NCI-H748 (cell line): ENCODE measurements at regions not wholly inside any gene's neighbourhood (a gene's known extent, or its start where the extent isn't known, plus 50 kb on each side); places are given as distances from the start of the nearest gene placed in this dataset.

ENCODE experiments used
- DNase-seq: peaks from one replicate; lab custom pipeline; 2025; ENCODE audit not compliant: unreplicated experiment; lab: John Stamatoyannopoulos, UW

- no peak for DNase-seq
These were observed 305.9 kb downstream of the NUAK1 start for GRCh38 chr12:105832806-105833205.

GRCh38 chr12:105834496-105834895, 304.3 kb downstream of the NUAK1 start:
- DNase-seq: no peak

- DNase-seq: no peak
These were observed 303.0 kb downstream of the NUAK1 start for GRCh38 chr12:105835580-105836241.

- no peak for DNase-seq
These were observed 302.5 kb downstream of the NUAK1 start for GRCh38 chr12:105836242-105836622.

- no peak for DNase-seq
These were observed 299.1 kb downstream of the NUAK1 start for GRCh38 chr12:105839629-105840127.

- DNase-seq: no peak
These were observed 298.4 kb downstream of the NUAK1 start for GRCh38 chr12:105840384-105840783.

GRCh38 chr12:105841840-105842239, 296.9 kb downstream of the NUAK1 start:
- DNase-seq: no peak

GRCh38 chr12:105843561-105843960, 295.2 kb downstream of the NUAK1 start:
- DNase-seq: no peak

- DNase-seq: no peak
These were observed 294.6 kb downstream of the NUAK1 start for GRCh38 chr12:105843986-105844760.

GRCh38 chr12:105846331-105846730, 292.4 kb downstream of the NUAK1 start:
- DNase-seq: no peak

- DNase-seq: no peak
These were observed 291.7 kb downstream of the NUAK1 start for GRCh38 chr12:105847068-105847467.

- no peak for DNase-seq
These were observed 290.5 kb downstream of the NUAK1 start for GRCh38 chr12:105848286-105848685.

- DNase-seq: no peak
These were observed 288.4 kb downstream of the NUAK1 start for GRCh38 chr12:105850103-105850968.

- no peak for DNase-seq
These were observed 286.3 kb downstream of the NUAK1 start for GRCh38 chr12:105852496-105852895.

GRCh38 chr12:105852951-105853350, 285.8 kb downstream of the NUAK1 start:
- no peak for DNase-seq

GRCh38 chr12:105854071-105854470, 284.7 kb downstream of the NUAK1 start:
- DNase-seq: no peak

GRCh38 chr12:105855361-105856047, 283.2 kb downstream of the NUAK1 start:
- DNase-seq: no peak

- DNase-seq: no peak
These were observed 282.7 kb downstream of the NUAK1 start for GRCh38 chr12:105856048-105856405.

- DNase-seq: no peak
These were observed 279.6 kb downstream of the NUAK1 start for GRCh38 chr12:105858981-105859710.

- peak; percentile 99 for DNase-seq
These were observed 278.1 kb downstream of the NUAK1 start for GRCh38 chr12:105860561-105861207.
